ENCODE measurements at regions not wholly inside any gene's neighbourhood (a gene's known extent, or its start where the extent isn't known, plus 50 kb on each side); places are given as distances from the start of the nearest gene placed in this dataset.

DNA sequence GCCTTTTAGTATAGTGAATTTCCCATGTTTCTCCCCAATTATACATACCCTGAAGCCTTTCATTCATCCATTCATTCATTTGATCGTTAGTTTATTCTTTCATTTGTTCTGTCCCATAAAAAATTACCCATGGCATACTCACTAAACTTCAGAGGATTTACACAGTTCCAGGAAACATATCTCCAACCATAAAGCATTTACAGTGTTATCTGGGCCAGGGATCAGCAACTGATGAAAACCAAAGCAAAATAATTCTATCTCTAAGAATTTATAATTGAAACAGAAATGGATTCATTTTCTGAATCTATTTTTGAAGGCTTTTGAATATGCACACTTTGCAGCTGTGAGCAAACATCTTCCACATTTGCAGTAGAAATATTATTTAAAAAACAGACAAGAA, 547.7 kb downstream of the KCNJ2 start:
- Histone ChIP-seq H3K4me2 (ENCODE audit: control insufficient read depth, extremely low read depth, insufficient read depth, low read depth, low read length) (no peak overlapping the region), H3K79me2 (ENCODE audit: control insufficient read depth, insufficient read depth, low read length) (no peaks in the 10 kb centered on the region), H3K4me3 (ENCODE audit: control insufficient read depth in 2 of 3, extremely low read depth in 1 of 3, insufficient read depth in 2 of 3, low read depth in 1 of 3, low read length in 3 of 3) (no peak overlapping the region), H3K9ac (ENCODE audit: control insufficient read depth, extremely low read depth, insufficient read depth, low read length) (no peak overlapping the region), H3K36me3 (ENCODE audit: control insufficient read depth in 2 of 2, extremely low read depth in 1 of 2, insufficient read depth in 2 of 2, low read length in 2 of 2) (no peaks in the 10 kb centered on the region), H4K20me1 (ENCODE audit: control insufficient read depth, extremely low read depth, insufficient read depth, low read length) (no peaks in the 10 kb centered on the region), H3K4me1 (ENCODE audit: control insufficient read depth, extremely low read depth, insufficient read depth, low read length) (no peaks in the 10 kb centered on the region), H2AFZ (ENCODE audit: control insufficient read depth, low read length) (no peak overlapping the region), H3K9me1 (ENCODE audit: control insufficient read depth, extremely low read depth, insufficient read depth, low read length) (no peaks in the 10 kb centered on the region), H3K27me3 (ENCODE audit: control insufficient read depth, extremely low read depth, insufficient read depth, low read length) (no peaks in the 10 kb centered on the region), H3K27ac (ENCODE audit: control insufficient read depth, insufficient read depth, low read length) (no peak overlapping the region), H3K9me3 (ENCODE audit: control insufficient read depth, low read depth, low read length) (no peaks in the 10 kb centered on the region)
- dilution Hi-C loops (cut with MboI; ENCODE audit: extremely low pct_ligation_motif_present, low sequenced_read_pairs) = no loop called here
- FAIRE-seq (no peak), DNase-seq (ENCODE audit: low read depth, low spot score) (no peak)
- no peak for TF ChIP-seq EZH2 (IDR thresholded peaks at IDR 0.05; ENCODE audit: low read length)
- TF ChIP-seq, protein P1, sequence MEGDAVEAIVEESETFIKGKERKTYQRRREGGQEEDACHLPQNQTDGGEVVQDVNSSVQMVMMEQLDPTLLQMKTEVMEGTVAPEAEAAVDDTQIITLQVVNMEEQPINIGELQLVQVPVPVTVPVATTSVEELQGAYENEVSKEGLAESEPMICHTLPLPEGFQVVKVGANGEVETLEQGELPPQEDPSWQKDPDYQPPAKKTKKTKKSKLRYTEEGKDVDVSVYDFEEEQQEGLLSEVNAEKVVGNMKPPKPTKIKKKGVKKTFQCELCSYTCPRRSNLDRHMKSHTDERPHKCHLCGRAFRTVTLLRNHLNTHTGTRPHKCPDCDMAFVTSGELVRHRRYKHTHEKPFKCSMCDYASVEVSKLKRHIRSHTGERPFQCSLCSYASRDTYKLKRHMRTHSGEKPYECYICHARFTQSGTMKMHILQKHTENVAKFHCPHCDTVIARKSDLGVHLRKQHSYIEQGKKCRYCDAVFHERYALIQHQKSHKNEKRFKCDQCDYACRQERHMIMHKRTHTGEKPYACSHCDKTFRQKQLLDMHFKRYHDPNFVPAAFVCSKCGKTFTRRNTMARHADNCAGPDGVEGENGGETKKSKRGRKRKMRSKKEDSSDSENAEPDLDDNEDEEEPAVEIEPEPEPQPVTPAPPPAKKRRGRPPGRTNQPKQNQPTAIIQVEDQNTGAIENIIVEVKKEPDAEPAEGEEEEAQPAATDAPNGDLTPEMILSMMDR (optimal IDR thresholded peaks at IDR 0.05 in 1 of 3, IDR thresholded peaks at IDR 0.05 in 1 of 3, conservative IDR thresholded peaks at IDR 0.05 in 1 of 3; ENCODE audit: extremely low read depth in 1 of 3, insufficient read depth in 2 of 3, low read length in 3 of 3) = no peak

DNA sequence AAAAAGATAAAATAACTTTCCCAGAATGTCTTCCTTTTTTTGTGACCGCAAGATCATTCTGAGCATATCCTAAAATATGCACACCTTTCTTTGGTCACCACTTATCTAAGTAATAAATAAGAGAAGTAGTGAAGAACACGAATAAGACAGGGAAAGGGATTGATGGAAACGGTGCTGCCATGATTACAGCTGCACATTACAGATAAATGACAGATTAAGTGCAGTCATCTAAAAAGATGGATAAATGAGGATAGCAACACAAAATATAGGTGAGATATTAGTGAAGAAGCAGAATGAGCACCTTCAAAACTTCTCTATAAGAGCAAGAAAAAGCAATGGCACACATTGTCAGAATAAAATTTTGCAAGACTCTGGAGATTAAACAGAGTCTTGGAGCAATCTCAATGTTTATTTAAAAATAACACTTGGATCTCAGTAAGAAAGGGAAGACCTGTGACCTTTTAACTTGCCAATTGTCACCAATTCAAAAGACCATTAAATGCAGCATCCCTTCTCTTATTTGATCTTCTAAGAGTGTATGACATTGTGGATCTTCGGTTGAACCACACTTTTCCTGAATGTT, 567.1 kb downstream of the KCNJ2 start:
- Histone ChIP-seq H3K4me3 (ENCODE audit: control insufficient read depth in 2 of 3, extremely low read depth in 1 of 3, insufficient read depth in 2 of 3, low read depth in 1 of 3, low read length in 3 of 3) (no peak overlapping the region), H3K9me3 (ENCODE audit: control insufficient read depth, low read depth, low read length) (no peaks in the 10 kb centered on the region), H3K9ac (ENCODE audit: control insufficient read depth, extremely low read depth, insufficient read depth, low read length) (no peak overlapping the region), H4K20me1 (ENCODE audit: control insufficient read depth, extremely low read depth, insufficient read depth, low read length) (no peaks in the 10 kb centered on the region), H3K4me1 (ENCODE audit: control insufficient read depth, extremely low read depth, insufficient read depth, low read length) (no peaks in the 10 kb centered on the region), H2AFZ (ENCODE audit: control insufficient read depth, low read length) (no peak overlapping the region), H3K27me3 (ENCODE audit: control insufficient read depth, extremely low read depth, insufficient read depth, low read length) (no peaks in the 10 kb centered on the region), H3K4me2 (ENCODE audit: control insufficient read depth, extremely low read depth, insufficient read depth, low read depth, low read length) (no peak overlapping the region), H3K27ac (ENCODE audit: control insufficient read depth, insufficient read depth, low read length) (no peak overlapping the region), H3K79me2 (ENCODE audit: control insufficient read depth, insufficient read depth, low read length) (no peaks in the 10 kb centered on the region), H3K36me3 (ENCODE audit: control insufficient read depth in 2 of 2, extremely low read depth in 1 of 2, insufficient read depth in 2 of 2, low read length in 2 of 2) (no peaks in the 10 kb centered on the region), H3K9me1 (ENCODE audit: control insufficient read depth, extremely low read depth, insufficient read depth, low read length) (no peaks in the 10 kb centered on the region)
- TF ChIP-seq, protein P1 (optimal IDR thresholded peaks at IDR 0.05 in 1 of 3, IDR thresholded peaks at IDR 0.05 in 1 of 3, conservative IDR thresholded peaks at IDR 0.05 in 1 of 3; ENCODE audit: extremely low read depth in 1 of 3, insufficient read depth in 2 of 3, low read length in 3 of 3) = no peak
- no peak for TF ChIP-seq EZH2 (IDR thresholded peaks at IDR 0.05; ENCODE audit: low read length)
- dilution Hi-C loops (cut with MboI; ENCODE audit: extremely low pct_ligation_motif_present, low sequenced_read_pairs) = no loop called here
- DNase-seq (ENCODE audit: low read depth, low spot score) (no peak), FAIRE-seq (no peak)

Measured in keratinocyte (primary cell).